Activated CD4-positive, CD25-positive, alpha-beta regulatory T cell treated with anti-CD3 and anti-CD28 coated beads, Interleukin-2, amount 50 U/mL, for 16 hours (primary cell): ENCODE measurements at regions not wholly inside any gene's neighbourhood (a gene's known extent, or its start where the extent isn't known, plus 50 kb on each side); places are given as distances from the start of the nearest gene placed in this dataset.
"Not testable (repeated sequence)": the region's sequence is repeated elsewhere in the genome, so short reads cannot be mapped to it uniquely, and the experiment has no call there.

Experiments
- DNase-seq: peaks from one replicate; pipeline ENCODE4 v3.0.0-alpha.2; 2020; ENCODE audit warnings: low read depth, low spot score

DNA sequence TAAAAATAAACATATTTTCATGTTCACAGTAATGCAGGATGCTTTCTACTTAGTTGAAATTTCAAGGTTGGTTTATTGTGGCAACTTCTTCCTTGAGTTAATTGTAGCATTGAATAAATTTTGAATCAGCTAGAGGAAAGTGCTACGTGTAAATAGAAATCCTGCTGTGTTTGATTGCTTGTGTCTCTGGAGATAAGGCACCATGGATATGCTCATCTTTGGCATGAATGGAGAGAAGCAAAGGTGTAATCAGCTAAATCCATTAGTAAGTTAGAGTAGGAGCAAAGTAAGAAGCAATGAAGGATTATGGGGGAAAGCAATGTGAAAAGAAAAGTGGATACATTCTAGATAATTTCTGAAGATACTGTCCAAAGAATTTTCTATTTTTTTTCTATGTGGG is 331.1 kb downstream of the PTPRC start:
- DNase-seq = no peak

DNA sequence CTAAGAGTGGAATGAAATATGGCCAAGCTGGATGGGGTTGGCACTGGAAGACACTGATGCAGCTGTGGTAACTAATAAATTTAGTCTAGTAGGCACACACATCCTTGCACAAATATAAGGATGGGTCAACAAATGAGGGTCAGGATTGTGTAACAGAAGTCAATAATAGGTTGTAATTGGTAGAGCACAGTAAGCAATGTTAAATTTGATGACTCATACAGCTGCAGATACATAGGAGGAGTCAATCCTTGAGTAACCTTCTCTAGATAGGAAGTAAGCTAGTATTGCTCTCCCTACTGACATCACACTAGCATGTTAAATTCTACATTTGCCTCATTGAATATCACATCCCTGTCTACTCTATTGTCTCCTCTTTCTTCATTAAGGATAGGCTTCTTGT is 332.1 kb downstream of the PTPRC start:
- no peak for DNase-seq

DNA sequence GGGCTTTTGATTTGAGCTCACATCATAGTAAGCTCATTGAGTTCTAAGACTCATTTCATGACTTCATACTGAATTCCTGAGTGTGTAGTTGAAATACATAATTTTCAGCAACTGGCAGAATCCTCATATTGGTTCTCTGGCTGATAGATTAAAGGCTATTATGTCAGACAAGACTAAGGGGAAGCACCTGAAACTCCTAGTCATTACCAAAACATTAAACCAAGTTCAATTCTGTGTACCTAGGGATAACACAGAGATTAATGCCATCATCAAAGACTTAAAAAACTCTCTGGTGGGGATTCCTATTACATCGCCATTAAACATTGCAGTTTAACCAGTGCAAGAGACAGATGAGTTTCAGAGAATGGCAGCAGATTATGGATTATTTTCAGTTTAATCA is 339.1 kb downstream of the PTPRC start:
- no peak for DNase-seq

DNA sequence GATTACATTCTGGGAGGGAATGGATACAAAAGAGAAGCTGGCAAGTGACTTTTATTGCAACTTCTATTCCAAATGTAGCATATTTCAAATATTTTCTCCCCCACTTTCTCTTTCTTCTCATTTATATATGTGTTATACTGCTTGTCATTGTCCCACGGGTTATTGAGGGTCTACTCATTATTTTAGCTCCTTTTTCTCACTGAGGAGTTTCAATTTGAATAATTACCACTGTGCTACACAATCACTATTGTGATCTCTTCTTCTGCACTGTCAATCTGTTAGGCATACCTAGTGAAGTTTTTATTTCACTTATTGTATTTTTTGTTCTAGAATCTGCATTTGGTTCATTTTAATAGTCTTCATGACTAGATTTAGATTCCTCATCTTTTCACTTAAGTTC is 339.7 kb downstream of the PTPRC start:
- DNase-seq = no peak

DNA sequence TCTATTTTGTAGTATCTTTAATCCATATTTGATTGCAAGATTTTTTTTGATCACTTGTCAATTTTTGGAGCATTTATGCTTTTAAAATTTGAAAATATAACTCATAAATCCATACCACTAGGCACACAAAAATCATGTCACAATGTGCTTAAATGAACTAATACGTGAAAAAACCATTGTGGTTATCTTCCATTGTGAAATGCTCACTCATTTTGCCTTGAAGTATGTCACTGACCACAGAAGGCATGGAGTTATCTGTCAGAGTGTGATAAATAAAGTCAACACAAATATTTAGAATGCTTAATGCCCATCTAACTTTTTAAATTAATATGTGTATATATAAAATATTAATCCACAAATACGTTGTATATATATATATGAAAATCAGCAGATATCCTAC is 347.2 kb downstream of the PTPRC start:
- no peak for DNase-seq

DNA sequence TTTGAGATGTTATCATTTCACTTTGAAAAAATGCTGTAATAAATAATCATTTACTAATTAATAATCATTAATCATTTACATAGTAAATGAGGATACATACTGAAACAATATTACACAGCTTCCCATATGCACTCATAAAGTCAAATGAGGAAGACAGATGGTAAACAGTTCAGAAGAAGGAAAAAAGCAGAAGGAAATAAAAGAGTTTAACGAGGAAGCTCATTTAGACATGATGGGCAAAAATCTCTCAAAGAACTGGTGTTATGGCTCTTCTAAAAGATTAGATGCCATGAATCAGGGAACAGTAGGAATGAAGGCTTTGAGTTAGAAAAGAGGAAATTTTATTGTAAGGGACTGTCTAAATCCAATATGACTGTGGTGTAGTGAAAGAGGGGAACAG is 347.6 kb downstream of the PTPRC start:
- no peak for DNase-seq

DNA sequence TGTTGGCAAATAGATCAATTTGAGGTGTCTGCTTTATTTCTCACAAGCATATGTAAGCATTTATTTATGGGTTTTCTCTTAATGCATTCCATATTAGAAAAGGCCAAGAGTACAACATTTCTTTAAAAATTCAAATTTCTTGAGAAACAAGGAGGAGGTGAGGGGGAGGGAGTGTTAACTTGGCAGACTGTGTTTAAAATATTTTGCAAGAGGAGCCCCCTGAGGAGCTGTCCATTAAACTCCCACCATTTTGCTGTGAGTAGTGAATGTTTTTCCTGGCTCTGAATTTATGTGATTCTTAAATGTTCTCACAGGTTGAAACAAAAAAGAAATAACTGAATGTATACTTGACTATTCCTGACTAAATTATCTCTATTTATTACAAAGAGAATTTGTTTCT is 363.8 kb downstream of the PTPRC start:
- DNase-seq = no peak

DNA sequence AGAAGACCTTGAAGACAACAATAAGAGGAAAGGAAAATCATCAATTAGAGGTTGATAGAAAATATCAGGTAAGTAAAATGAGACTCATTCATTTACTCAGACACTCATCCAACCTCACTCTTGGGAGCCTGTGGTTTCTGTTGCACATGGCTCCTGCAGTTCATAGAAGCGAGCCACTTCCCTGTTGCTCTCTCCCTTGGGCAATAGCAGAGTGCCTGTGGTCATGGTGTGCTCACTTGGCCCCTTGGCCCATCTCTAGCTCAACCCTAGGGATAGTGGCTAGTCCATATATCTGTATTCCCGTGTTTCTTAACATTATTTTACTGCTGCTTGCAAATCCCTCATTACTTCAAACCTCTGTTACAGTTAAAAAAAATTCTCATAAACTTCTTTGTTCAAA is 368.6 kb downstream of the PTPRC start:
- no peak for DNase-seq

DNA sequence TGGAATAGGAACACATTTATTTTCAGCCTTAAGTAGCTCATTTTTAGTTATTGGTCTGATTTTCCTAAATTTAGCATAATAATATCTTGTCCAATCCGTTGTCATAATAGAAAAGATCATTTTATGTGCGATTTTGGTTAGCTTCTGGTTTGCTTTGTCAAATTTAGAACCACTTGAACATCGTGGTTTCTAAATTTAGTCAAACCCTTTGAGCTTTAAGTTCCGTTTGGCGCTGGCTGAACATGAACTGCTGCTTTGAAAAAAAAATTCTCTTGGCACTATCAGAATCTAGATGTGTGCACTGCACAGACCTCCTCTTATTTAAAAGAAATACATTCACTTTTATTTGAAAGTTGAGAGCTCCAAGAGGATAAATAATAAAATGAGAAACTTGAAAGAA is 370.6 kb downstream of the PTPRC start:
- DNase-seq = no peak

DNA sequence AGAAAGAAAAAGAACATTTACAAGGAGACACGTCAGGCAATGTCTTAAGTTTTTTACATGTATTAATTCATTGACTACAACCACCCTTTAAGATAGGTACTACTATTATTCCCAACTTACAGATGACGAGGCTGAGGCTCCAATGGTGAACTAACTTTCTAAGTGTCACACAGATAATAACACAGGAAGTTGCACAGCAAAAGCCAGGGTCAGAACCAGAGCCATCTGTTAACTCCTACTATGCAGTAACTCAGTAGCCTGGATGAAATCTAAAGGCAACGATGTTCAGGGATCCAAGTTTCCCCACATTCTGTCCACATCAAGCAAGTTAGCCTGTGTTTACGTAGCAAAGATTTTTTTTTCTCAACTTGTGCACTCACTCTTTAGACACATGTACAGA is 371.7 kb downstream of the PTPRC start:
- DNase-seq = no peak

DNA sequence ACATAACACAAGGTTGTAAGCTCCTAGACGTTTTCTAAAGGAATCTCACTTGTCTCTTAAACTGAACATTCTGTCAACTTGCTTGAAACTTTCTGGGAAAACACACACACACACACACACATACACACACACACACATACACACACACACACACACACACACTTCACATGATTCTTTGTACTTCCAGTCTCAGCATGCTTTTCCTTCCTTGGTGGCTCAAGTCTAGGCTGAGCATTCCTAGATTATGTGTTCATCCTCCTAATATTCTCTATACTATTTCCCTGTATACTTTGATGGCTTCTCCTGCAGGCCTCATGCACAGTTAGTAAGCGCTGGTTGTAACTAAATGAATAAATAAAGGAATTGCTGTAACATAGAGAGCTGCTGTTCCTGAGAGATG is 372.1 kb downstream of the PTPRC start:
- no peak for DNase-seq

DNA sequence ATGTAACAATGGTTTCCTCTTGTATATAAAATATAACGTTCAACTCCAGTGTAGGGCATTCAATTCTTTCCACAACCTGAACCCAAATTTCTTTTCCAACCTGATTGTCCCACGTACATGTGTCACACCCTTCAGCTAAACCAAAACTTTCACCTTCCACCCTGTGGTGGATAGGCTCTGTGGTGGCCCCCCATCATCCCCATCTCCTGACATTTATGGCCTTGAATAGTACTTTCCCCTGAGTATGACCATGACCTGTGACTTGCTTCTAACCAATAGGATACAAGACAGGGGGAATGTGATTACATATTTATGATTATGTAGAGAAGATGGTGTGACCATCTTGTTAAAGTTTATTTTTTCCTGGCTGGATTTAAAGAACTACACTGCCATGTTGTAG is 377.0 kb downstream of the PTPRC start:
- no peak for DNase-seq

DNA sequence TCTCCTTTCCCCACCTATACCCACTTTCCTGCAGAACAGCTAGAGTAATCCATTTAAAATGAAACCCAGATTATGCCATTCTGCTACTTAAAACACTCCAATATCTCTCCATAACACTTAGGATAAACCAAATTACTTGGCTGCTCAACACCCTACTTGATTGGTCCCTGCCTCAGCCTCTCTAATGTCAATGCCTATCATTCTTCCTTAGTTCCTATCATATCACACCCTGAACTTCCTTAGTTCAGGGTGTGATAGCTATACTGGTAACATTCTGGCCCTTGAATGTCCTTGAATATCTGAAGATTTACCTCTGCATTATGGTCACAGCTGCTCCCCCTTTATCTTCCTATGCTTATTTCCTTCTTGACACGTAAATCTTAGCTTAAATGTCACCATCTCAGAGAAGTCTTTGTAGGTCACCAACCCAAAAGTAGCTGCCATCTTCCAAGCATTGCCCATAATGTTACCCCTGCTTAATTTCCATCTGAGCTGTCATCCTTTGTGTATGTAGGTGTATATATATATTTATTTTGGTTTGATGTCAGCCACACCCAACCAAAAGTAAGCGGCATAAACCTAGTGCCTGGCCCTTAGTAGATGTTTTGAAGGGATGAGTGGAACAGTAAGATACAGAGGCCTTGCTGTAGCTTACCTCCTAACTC is 379.8 kb downstream of the PTPRC start:
- no peak for DNase-seq

DNA sequence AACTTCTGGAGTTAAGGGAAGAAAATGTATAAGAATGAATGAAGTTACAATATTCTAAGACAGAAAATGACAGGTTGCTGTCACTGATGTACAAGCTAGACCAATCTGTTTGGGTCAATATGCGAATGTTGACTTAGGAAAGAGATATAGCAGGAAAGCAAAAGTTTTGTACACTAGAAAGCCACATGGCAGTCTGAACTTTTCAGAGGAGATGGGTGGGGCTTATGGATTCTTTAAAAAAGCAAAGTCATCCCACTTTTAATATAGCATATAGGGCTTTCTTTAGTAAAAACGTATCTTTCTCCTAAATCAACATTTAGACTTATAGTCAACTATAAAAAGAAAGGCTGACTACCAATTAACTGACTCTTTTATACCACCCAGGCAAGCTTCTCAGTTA is 381.2 kb downstream of the PTPRC start:
- DNase-seq = no peak

DNA sequence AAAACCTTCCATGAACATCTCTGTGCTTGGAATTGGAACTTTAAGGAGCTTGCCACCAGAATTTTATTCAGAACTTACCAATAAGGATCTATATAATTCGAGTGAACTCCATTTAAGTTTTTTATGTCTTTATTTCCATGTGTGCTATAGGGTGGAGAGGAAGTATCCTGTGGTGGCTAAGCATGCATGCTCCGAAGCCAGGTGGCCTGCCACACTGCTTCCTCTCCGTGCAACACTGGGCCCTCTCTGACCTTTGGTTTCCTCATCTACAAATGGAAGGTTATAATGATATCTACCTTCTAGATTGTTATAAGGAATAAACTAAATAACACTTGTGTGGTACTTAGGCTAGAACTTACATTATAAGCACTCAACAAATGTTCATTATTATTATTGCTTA is 382.1 kb downstream of the PTPRC start:
- DNase-seq = no peak

DNA sequence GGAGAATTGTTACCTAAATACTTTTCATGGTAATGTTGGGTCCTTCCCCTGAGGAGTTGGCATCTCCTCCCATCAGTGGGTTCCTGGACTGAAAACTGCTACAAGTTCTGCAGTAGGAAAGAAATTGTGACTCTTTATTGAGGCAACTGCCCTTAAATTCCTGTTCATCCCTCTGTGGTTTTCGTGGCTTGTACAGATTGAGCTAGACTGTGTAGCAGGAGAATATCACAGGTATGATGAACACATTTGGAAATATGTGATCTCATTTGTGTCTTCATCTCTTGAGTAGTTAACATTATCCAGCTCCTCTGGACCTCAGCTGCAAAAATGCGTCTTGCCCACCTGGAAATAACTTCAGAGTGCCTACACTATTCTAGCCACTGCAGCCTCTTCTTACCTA is 390.6 kb downstream of the PTPRC start:
- no peak for DNase-seq

DNA sequence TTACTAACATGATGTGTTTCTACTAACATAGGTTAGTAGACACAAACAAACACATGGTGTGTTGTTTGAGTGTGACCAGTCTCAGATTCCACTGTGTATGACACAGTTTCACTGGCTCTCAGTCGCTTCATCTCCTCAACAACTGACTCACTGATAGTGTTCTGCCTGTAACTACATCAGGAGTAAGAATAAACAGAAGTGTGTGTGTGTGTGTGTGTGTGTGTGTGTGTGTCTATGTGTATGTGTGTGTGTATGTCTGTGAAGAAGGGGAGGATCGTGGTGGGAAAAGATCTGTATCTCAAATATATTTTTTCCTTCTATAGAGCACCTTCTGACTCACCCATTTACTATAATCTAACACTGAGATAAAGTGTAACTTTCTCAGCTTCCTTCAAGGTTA is 391.0 kb downstream of the PTPRC start:
- no peak for DNase-seq

DNA sequence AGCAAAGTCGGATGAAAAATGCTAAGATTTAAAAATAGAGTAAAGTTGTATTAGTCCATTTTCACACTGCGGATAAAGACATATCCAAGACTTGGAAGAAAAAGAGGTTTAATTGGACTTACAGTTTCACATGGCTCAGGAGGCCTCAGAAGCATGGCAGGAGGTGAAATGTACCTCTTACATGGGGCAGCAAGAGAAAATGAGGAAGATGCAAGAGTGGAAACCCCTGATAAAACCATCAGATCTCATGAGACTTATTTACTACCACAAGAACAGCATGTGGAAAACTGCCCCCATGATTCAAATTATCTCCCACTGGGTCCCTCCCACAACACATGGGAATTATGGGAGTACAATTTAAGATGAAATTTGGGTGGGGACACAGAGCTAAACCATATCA is 391.7 kb downstream of the PTPRC start:
- not testable (repeated sequence) for DNase-seq

DNA sequence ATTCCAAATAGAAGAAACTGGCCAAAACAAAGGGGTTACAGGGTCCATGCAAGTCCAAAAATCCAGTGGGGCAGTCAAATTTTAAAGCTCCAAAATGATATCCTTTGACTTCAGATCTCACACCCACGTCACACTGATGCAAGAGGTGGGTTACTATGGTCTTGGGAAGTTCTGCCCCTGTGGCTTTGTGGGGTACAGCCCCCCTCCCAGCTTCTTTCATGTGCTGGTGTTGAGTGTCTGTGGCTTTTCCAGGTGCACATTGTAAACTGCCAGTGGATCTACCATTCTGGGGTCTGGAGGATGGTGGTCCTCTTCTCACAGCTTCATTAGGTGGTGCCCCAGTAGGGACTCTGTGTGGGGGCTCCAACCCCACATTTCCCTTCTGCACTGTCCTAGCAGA is 392.3 kb downstream of the PTPRC start:
- DNase-seq = not testable (repeated sequence)

DNA sequence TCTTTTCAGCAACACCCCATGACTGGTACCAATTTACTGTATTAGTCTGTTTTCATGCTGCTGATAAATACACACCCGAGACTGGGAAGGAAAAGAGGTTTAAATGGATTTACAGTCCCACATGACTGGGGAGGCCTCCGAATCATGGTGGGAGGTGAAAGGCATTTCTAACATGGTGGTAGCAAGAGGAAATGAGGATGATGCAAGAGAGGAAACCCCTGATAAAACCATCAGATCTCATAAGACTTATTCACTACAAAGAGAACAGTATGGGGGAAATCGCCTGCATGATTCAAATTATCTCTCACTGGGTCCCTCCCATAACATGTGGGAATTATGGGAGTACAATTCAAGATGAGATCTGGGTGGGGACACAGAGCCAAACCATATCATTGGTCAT is 393.6 kb downstream of the PTPRC start:
- not testable (repeated sequence) for DNase-seq

DNA sequence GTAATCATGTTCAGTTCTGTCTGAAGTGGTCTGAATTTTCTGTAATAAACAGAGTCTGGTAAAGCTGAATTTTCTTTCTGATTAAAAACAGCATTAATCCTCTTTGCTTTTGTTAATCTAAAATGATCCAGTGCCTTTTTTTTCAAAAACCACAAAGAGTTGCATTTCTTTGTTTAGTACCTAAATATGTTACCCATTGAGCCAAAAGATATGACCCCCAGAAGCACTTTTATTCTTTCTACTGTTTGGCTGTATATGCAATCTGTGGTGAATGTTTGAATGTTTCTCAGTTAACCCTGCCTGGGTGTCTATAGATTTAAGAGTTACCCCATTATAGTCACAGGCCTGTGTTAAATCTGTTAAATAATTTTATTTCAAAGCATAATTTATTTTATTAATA is 394.8 kb downstream of the PTPRC start:
- no peak for DNase-seq

DNA sequence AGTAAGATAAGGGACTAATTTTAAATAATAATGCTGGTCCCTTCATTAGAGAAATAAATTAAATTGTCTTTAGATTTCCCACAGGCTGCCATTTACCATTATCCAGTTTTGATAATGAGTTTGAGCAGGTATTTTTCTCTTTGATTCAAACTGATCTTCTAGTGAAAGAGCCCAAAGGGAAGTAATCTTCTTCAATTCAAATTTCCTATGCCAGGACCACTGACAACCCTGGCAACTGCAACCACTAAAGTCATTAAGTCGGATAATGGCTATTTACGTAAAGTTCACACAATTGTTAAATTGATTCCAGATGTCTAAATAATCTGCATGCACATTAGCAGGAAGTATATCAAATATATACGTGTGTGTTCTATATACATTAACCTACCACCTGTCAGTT is 399.3 kb downstream of the PTPRC start:
- DNase-seq = no peak

DNA sequence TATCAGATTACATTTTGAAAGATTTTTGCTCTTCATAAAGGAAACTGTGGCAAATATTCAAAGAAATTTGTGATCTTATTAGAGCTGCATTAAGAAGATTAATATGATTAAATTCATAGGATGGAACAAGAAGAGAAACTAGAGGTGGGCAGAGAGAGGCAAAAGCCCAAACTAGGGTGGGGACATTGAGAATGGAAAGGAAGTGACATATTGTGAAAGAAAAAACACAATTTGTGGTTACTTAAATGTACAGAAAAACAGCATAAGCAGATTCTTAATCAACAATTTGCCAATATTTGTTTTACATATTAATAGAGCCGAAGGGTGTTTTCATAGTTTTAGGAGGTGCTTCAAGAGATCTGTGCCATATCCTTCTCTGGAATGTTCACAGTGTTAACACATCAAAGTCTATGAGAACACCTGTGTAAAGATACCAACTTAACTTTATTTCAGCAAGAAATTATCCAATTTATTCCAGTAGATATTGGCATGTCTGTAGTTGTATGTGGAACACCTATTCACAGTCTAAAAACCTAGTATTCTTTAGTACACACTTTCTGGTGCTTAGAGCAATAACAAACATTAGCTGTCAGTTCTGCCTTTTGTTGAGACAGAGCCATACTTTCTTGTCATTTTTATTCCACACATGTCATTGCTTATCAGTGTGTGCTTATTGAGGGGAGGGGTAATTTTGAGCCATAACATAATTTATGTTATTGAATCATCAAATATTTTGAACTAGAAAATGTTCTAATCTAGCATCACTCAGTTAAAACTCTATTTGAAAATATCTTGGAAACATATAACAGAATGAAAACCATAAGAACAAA is 401.5 kb downstream of the PTPRC start:
- DNase-seq = no peak
